H9 (cell line): ENCODE measurements at regions not wholly inside any gene's neighbourhood (a gene's known extent, or its start where the extent isn't known, plus 50 kb on each side); places are given as distances from the start of the nearest gene placed in this dataset.

Experiments
- DNase-seq: peaks from one replicate; pipeline ENCODE4 v3.0.0-alpha.2; 2017
- H2AFZ ChIP-seq: one replicate; pipeline ENCODE4 v1.6.1; 2013; ENCODE audit warnings: mild to moderate bottlenecking, low read length, control low read depth, moderate library complexity
- H2AK5ac ChIP-seq: 2 replicates; pipeline ENCODE4 v1.6.1; 2013; ENCODE audit warnings: low read length, control low read depth, mixed read lengths; ENCODE audit not compliant: insufficient read length
- H2BK120ac ChIP-seq: one replicate; pipeline ENCODE4 v1.6.1; 2013; ENCODE audit warnings: low read depth, mild to moderate bottlenecking, low read length, control low read depth, inconsistent platforms; ENCODE audit not compliant: poor library complexity, severe bottlenecking
- H2BK12ac ChIP-seq: 2 replicates; pipeline ENCODE4 v1.6.1; 2013; ENCODE audit warnings: low read length, control low read depth, mixed read lengths, low read depth; ENCODE audit not compliant: insufficient read length
- H2BK15ac ChIP-seq: 2 replicates; pipeline ENCODE4 v1.6.1; 2013; ENCODE audit warnings: low read depth, low read length, control low read depth
- H2BK20ac ChIP-seq: one replicate; pipeline ENCODE4 v1.6.1; 2013; ENCODE audit warnings: low read depth, mild to moderate bottlenecking, low read length, control low read depth, inconsistent platforms; ENCODE audit not compliant: poor library complexity, severe bottlenecking
- H2BK5ac ChIP-seq: 2 replicates; pipeline ENCODE4 v1.6.1; 2013; ENCODE audit warnings: low read length, control low read depth, mixed read lengths; ENCODE audit not compliant: insufficient read length
- H3K14ac ChIP-seq: 2 replicates; pipeline ENCODE4 v1.6.1; 2013; ENCODE audit warnings: low read length, control low read depth; ENCODE audit not compliant: insufficient read depth
- H3K18ac ChIP-seq: 2 replicates; pipeline ENCODE4 v1.6.1; 2013; ENCODE audit warnings: low read depth, mild to moderate bottlenecking, mixed read lengths, low read length, control low read depth; ENCODE audit not compliant: insufficient read length
- H3K23ac ChIP-seq: 2 replicates; pipeline ENCODE4 v1.6.1; 2013; ENCODE audit warnings: low read length, control low read depth, mixed read lengths, low read depth; ENCODE audit not compliant: insufficient read length
- H3K23me2 ChIP-seq: 2 replicates; pipeline ENCODE4 v1.6.1; 2013; ENCODE audit warnings: low read depth, mild to moderate bottlenecking, mixed read lengths, low read length, control low read depth; ENCODE audit not compliant: insufficient read length, poor library complexity, severe bottlenecking
- H3K27ac ChIP-seq: 2 replicates; pipeline ENCODE4 v1.5.1; 2013; ENCODE audit warnings: low read length, control low read depth, mixed read lengths, low read depth; ENCODE audit not compliant: insufficient read length
- H3K27me3 ChIP-seq: 2 replicates; pipeline ENCODE4 v1.6.1; 2013; ENCODE audit warnings: low read length, control low read depth, inconsistent platforms; ENCODE audit not compliant: insufficient read depth
- H3K4ac ChIP-seq: 2 replicates; pipeline ENCODE4 v1.6.1; 2013; ENCODE audit warnings: low read depth, mild to moderate bottlenecking, control low read depth, inconsistent platforms, low read length, moderate library complexity
- H3K4me1 ChIP-seq: 2 replicates; pipeline ENCODE4 v1.6.1; 2013; ENCODE audit warnings: low read length, control low read depth, inconsistent platforms; ENCODE audit not compliant: insufficient read depth
- H3K4me2 ChIP-seq: 2 replicates; pipeline ENCODE4 v1.6.1; 2013; ENCODE audit warnings: low read length, control low read depth, mixed read lengths; ENCODE audit not compliant: insufficient read length, insufficient read depth
- H3K56ac ChIP-seq: 2 replicates; pipeline ENCODE4 v1.6.1; 2013; ENCODE audit warnings: low read depth, mild to moderate bottlenecking, mixed read lengths, low read length, control low read depth; ENCODE audit not compliant: insufficient read length
- H3K79me1 ChIP-seq: 2 replicates; pipeline ENCODE4 v1.6.1; 2013; ENCODE audit warnings: low read depth, mild to moderate bottlenecking, moderate library complexity, low read length, control low read depth, inconsistent platforms; ENCODE audit not compliant: insufficient read depth, poor library complexity, severe bottlenecking
- H3K79me2 ChIP-seq: 2 replicates; pipeline ENCODE4 v1.6.1; 2013; ENCODE audit warnings: low read length, control low read depth, inconsistent platforms; ENCODE audit not compliant: insufficient read depth
- H3K9ac ChIP-seq: 2 replicates; pipeline ENCODE4 v1.6.1; 2013; ENCODE audit warnings: low read length, control low read depth, mixed read lengths; ENCODE audit not compliant: insufficient read length; ENCODE audit errors: extremely low read depth
- H3K9me3 ChIP-seq: one replicate; pipeline ENCODE4 v1.6.1; 2013; ENCODE audit warnings: low read depth, low read length, inconsistent platforms; ENCODE audit not compliant: control insufficient read depth
- H3T11ph ChIP-seq: one replicate; pipeline ENCODE4 v1.6.1; 2013; ENCODE audit warnings: mild to moderate bottlenecking, low read length, control low read depth, inconsistent platforms
- H4K20me1 ChIP-seq: one replicate; pipeline ENCODE4 v1.6.1; 2013; ENCODE audit not compliant: control insufficient read depth, insufficient read length, insufficient read depth
- H4K5ac ChIP-seq: 2 replicates; pipeline ENCODE4 v1.6.1; 2013; ENCODE audit warnings: low read depth, mild to moderate bottlenecking, mixed read lengths, low read length, control low read depth; ENCODE audit not compliant: insufficient read length
- H4K8ac ChIP-seq: replicated peaks from 2 replicates; pipeline ENCODE4 v1.6.1; 2013; ENCODE audit warnings: low read length, control low read depth, mixed read lengths, low read depth; ENCODE audit not compliant: insufficient read length
- H4K91ac ChIP-seq: 2 replicates; pipeline ENCODE4 v1.6.1; 2013; ENCODE audit warnings: low read depth, mild to moderate bottlenecking, moderate library complexity, mixed read lengths, low read length, control low read depth; ENCODE audit not compliant: insufficient read length
- H3K27ac Mint-ChIP-seq, 3 experiments: 2 replicates in 2 of 3; 3 replicates in 1 of 3; pipeline ENCODE4 v1.8.0; 2020 to 2021; ENCODE audit warnings: mixed read lengths in 3 of 3, mild to moderate bottlenecking in 1 of 3, moderate library complexity in 1 of 3
- H3K27me3 Mint-ChIP-seq: 2 replicates; pipeline ENCODE4 v1.8.0; 2021; ENCODE audit warnings: low read depth, mild to moderate bottlenecking, moderate library complexity, mixed read lengths
- H3K36me3 Mint-ChIP-seq, 3 experiments: 2 replicates in 2 of 3; 3 replicates in 1 of 3; pipeline ENCODE4 v1.8.0; 2020 to 2021; ENCODE audit warnings: low read depth in 3 of 3, mixed read lengths in 3 of 3; ENCODE audit not compliant: insufficient read depth in 1 of 3
- H3K4me1 Mint-ChIP-seq, 2 experiments: 2 replicates each; pipeline ENCODE4 v1.8.0; 2020; ENCODE audit warnings: mixed read lengths in 2 of 2
- H3K4me3 Mint-ChIP-seq, 2 experiments: 2 replicates in 1 of 2; 3 replicates in 1 of 2; pipeline ENCODE4 v1.8.0; 2020 to 2021; ENCODE audit warnings: mild to moderate bottlenecking in 2 of 2, mixed read lengths in 2 of 2, moderate library complexity in 1 of 2
- H3K9me3 Mint-ChIP-seq, 2 experiments: 2 replicates in 1 of 2; 3 replicates in 1 of 2; pipeline ENCODE4 v1.8.0; 2020; ENCODE audit warnings: mild to moderate bottlenecking in 2 of 2, mixed read lengths in 2 of 2, moderate library complexity in 1 of 2
- WGBS: extraction: QIAGEN DNeasy Blood & Tissue Kit; methylation state at CpG from one replicate; pipeline ENCODE4 v1.1.7; 2013; ENCODE audit warnings: missing lambda C conversion rate, low lambda C conversion rate, mixed read lengths; ENCODE audit not compliant: insufficient read length; ENCODE audit errors: extremely low coverage; 5-methylcytosine and 5-hydroxymethylcytosine counted together
- TF ChIP-seq, protein P1 (sequence below): fragments of 200-600 bp; sonication (generic); conservative IDR thresholded peaks from 3 replicates; pipeline ENCODE4 v1.8.0; 2021; ENCODE audit warnings: antibody characterized with exemption, mild to moderate bottlenecking

DNA sequence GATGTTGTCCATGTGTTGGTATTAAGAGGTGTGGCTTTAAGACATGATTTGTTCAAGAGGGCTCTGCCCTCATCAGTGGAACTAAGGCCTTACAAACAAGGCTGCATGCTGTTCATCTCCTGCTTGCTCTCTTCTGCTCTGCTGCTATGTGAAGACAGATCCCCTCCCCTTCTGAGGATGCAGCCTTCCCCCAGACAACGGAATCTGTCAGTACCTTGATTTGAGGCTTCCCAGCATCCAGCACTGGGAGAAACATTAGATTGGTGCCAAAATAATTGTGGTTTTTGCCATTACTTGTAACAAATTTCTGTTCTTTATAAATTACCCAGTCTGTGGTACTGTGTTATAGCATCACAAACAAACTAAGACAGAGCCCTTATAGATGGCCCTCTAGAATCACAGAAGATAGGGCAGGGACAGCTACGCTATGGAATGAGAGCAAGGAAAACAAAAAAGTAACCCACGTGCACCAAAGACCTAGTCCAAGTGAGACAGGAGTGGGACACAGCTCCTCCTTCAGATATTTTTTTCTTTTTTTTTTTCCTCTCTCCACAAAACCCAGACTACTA, 151.5 kb upstream of the RXFP2 start:
- Mint-ChIP-seq H3K9me3 (peaks cover 14 to 15% of the 10 kb centered on the region in 2 experiments), H3K27ac (no peak overlapping the region), H3K36me3 (peaks cover 3 to 14% (median 9%) of the 10 kb centered on the region in 3 experiments), H3K4me3 (no peak overlapping the region), H3K27me3 (no peaks in the 10 kb centered on the region; the same call in 1 of the 2 replicates), H3K4me1 (peaks cover 8 to 9% of the 10 kb centered on the region in 2 experiments)
- Histone ChIP-seq H2AK5ac (no peak overlapping the region), H2BK120ac (no peak overlapping the region), H3K27ac (no peak overlapping the region), H3K18ac (no peak overlapping the region), H3K23me2 (no peaks in the 10 kb centered on the region), H3K56ac (no peak overlapping the region), H3K4me2 (no peak overlapping the region), H2AFZ (no peak overlapping the region), H3K9ac (no peak overlapping the region), H2BK12ac (no peak overlapping the region), H3K27me3 (no peaks in the 10 kb centered on the region), H3T11ph (no peak overlapping the region), H3K4me1 (no peaks in the 10 kb centered on the region), H2BK20ac (no peak overlapping the region), H2BK15ac (no peak overlapping the region), H3K23ac (no peak overlapping the region), H4K20me1 (no peaks in the 10 kb centered on the region), H4K5ac (no peak overlapping the region), H3K14ac (no peak overlapping the region), H3K4ac (no peak overlapping the region), H4K91ac (no peak overlapping the region), H3K79me1 (no peaks in the 10 kb centered on the region), H3K9me3 (peaks cover 6% of the 10 kb centered on the region), H2BK5ac (no peak overlapping the region), H3K79me2 (no peaks in the 10 kb centered on the region), H4K8ac (no peak overlapping the region)
- no peak for DNase-seq
- no CpG with 5 or more reads among the region's 3 CpGs for WGBS
- TF ChIP-seq, protein P1, sequence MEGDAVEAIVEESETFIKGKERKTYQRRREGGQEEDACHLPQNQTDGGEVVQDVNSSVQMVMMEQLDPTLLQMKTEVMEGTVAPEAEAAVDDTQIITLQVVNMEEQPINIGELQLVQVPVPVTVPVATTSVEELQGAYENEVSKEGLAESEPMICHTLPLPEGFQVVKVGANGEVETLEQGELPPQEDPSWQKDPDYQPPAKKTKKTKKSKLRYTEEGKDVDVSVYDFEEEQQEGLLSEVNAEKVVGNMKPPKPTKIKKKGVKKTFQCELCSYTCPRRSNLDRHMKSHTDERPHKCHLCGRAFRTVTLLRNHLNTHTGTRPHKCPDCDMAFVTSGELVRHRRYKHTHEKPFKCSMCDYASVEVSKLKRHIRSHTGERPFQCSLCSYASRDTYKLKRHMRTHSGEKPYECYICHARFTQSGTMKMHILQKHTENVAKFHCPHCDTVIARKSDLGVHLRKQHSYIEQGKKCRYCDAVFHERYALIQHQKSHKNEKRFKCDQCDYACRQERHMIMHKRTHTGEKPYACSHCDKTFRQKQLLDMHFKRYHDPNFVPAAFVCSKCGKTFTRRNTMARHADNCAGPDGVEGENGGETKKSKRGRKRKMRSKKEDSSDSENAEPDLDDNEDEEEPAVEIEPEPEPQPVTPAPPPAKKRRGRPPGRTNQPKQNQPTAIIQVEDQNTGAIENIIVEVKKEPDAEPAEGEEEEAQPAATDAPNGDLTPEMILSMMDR = no peak
